OCI-LY1 (cell line): ENCODE measurements at regions not wholly inside any gene's neighbourhood (a gene's known extent, or its start where the extent isn't known, plus 50 kb on each side); places are given as distances from the start of the nearest gene placed in this dataset.

Experiments
- EZH2 ChIP-seq: fragments of 200-600 bp; sonication (generic), shearing (Covaris generic); IDR thresholded peaks from 2 replicates; pipeline ENCODE4 v1.8.0; 2017; ENCODE audit warnings: borderline replicate concordance, mixed run types, mild to moderate bottlenecking, antibody characterized with exemption, low read length, moderate library complexity, mixed read lengths
- TF ChIP-seq, protein P1 (sequence below): fragments of 200-600 bp; sonication (generic), shearing (Covaris generic); IDR thresholded peaks from 2 replicates; pipeline ENCODE4 v1.5.1; 2017; ENCODE audit warnings: mild to moderate bottlenecking, antibody characterized with exemption, low read length, moderate library complexity, mixed read lengths

DNA sequence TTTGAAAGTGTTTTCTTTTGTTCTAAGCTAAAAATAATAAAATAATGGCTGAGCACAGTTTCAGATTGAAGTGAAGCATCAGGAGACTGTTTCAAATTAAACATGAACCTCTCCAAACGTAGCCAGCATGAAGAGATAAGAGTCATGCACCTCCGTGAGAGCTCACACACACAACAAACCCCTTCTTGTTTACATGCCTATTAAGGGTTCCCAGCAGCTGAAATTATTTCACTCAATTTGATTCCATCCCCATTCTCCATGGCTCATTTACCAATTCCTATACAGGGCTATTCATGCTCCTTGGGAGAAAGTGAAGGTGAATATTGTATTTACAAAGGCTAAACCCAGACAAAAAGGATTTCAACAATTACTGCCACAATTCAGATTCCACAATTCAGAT, 954.1 kb upstream of the INTU start:
- TF ChIP-seq, protein P1, sequence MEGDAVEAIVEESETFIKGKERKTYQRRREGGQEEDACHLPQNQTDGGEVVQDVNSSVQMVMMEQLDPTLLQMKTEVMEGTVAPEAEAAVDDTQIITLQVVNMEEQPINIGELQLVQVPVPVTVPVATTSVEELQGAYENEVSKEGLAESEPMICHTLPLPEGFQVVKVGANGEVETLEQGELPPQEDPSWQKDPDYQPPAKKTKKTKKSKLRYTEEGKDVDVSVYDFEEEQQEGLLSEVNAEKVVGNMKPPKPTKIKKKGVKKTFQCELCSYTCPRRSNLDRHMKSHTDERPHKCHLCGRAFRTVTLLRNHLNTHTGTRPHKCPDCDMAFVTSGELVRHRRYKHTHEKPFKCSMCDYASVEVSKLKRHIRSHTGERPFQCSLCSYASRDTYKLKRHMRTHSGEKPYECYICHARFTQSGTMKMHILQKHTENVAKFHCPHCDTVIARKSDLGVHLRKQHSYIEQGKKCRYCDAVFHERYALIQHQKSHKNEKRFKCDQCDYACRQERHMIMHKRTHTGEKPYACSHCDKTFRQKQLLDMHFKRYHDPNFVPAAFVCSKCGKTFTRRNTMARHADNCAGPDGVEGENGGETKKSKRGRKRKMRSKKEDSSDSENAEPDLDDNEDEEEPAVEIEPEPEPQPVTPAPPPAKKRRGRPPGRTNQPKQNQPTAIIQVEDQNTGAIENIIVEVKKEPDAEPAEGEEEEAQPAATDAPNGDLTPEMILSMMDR: no peak
- TF ChIP-seq EZH2: no peak
